Astrocyte (in vitro differentiated cells and primary cell): ENCODE measurements at regions not wholly inside any gene's neighbourhood (a gene's known extent, or its start where the extent isn't known, plus 50 kb on each side); places are given as distances from the start of the nearest gene placed in this dataset.
"Not testable (repeated sequence)": the region's sequence is repeated elsewhere in the genome, so short reads cannot be mapped to it uniquely, and the experiment has no call there.

Experiments
- CTCF ChIP-seq: IDR thresholded peaks from 2 replicates; pipeline ENCODE4 v1.5.1; 2011; ENCODE audit warnings: low read depth, mild to moderate bottlenecking, inconsistent platforms, low read length, moderate library complexity; ENCODE audit not compliant: insufficient read depth
- EZH2 ChIP-seq: IDR thresholded peaks from 2 replicates; pipeline ENCODE4 v1.6.1; 2012; ENCODE audit warnings: mild to moderate bottlenecking, low read length, inconsistent platforms; ENCODE audit not compliant: insufficient read depth

DNA sequence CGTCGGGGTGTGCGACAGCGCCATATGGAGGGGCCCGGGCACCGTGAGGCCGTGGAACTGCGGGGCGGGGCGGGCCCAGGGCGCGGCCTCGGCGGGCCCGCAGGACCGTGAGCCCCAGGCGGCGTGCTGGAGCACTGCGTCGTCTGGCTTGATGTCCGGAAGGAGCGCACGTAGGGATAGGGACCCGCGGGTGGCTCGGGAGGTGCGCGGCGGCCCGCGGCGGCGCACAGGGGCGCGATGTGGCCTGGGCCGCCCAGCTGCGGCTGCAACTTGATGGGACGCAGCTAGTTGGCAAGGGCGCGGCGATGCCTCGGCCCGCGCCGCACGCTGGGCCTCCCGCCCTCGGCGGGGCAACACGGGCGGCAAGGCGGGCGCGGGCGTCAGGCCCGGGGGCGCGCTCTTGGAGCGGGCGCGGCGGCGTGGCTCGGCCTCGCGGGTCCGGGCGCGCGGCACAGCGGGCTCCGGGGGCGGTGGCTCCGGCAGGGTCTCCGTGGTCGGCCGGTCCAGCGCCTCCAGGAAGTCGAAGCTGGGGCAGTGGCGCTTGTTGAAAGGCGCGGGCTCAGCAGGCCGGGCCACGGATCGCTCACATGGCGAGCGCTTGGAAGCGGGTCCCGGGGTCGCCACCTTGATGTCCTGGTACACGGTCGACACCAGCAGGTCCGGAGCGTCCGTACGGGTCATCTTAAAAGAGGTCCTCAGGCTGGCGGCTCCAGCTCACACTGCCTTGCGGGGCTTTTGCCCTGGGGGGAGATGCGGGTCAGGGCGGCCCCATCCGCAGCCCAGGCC, 302.0 kb downstream of the CCDC74A start:
- not testable (repeated sequence) for TF ChIP-seq CTCF, EZH2
